Activated T-helper 17 cell treated with anti-CD3 and anti-CD28 coated beads, Interleukin-2, amount 50 U/mL, for 72 hours (primary cell): ENCODE measurements at regions not wholly inside any gene's neighbourhood (a gene's known extent, or its start where the extent isn't known, plus 50 kb on each side); places are given as distances from the start of the nearest gene placed in this dataset.

Experiments
- ATAC-seq: fragments of 150-1000 bp; cut with Tn5 transposase; replicated peaks from 2 replicates; pipeline ENCODE4 v1.10.0; 2021; ENCODE audit warnings: mild to moderate bottlenecking, moderate library complexity
- H3K27ac Mint-ChIP-seq: one replicate; pipeline ENCODE4 v1.8.0; 2022; ENCODE audit warnings: mixed read lengths
- H3K27me3 Mint-ChIP-seq: one replicate; pipeline ENCODE4 v1.8.0; 2022; ENCODE audit warnings: mixed read lengths
- H3K36me3 Mint-ChIP-seq: one replicate; pipeline ENCODE4 v1.8.0; 2022; ENCODE audit warnings: low read depth, mild to moderate bottlenecking, mixed read lengths
- H3K4me1 Mint-ChIP-seq: one replicate; pipeline ENCODE4 v1.8.0; 2022; ENCODE audit warnings: mixed read lengths
- H3K4me3 Mint-ChIP-seq: one replicate; pipeline ENCODE4 v1.8.0; 2022; ENCODE audit warnings: mild to moderate bottlenecking, mixed read lengths
- H3K9me3 Mint-ChIP-seq: one replicate; pipeline ENCODE4 v1.8.0; 2022; ENCODE audit warnings: mixed read lengths

GRCh38 chr2:30310371-30310770, 79.0 kb downstream of the LBH start:
- H3K27ac Mint-ChIP-seq: peak overlapping the region; percentile 53
- H3K27me3 Mint-ChIP-seq: no peaks in the 10 kb centered on the region
- H3K36me3 Mint-ChIP-seq: no peaks in the 10 kb centered on the region
- peaks cover 28% of the 10 kb centered on the region for H3K4me1 Mint-ChIP-seq
- no peaks in the 10 kb centered on the region for H3K9me3 Mint-ChIP-seq
- no peak overlapping the region for H3K4me3 Mint-ChIP-seq
- no peak for ATAC-seq

GRCh38 chr2:30310955-30311354, 79.6 kb downstream of the LBH start:
- ATAC-seq: no peak
- H3K36me3 Mint-ChIP-seq: no peaks in the 10 kb centered on the region
- H3K27me3 Mint-ChIP-seq: no peaks in the 10 kb centered on the region
- H3K9me3 Mint-ChIP-seq: no peaks in the 10 kb centered on the region
- H3K27ac Mint-ChIP-seq: peak overlapping the region; percentile 53
- H3K4me3 Mint-ChIP-seq: no peak overlapping the region
- H3K4me1 Mint-ChIP-seq: peaks cover 28% of the 10 kb centered on the region

- Mint-ChIP-seq H3K27me3 (no peaks in the 10 kb centered on the region), H3K9me3 (no peaks in the 10 kb centered on the region), H3K27ac (no peak overlapping the region), H3K4me1 (peaks cover 23% of the 10 kb centered on the region), H3K36me3 (no peaks in the 10 kb centered on the region), H3K4me3 (no peak overlapping the region)
- ATAC-seq: no peak
Observed at GRCh38 chr2:30311711-30312110, 80.4 kb downstream of the LBH start.

- H3K27me3 Mint-ChIP-seq: no peaks in the 10 kb centered on the region
Observed at GRCh38 chr2:30312916-30313315, 81.6 kb downstream of the LBH start.

GRCh38 chr2:30314981-30315380, 83.6 kb downstream of the LBH start:
- Mint-ChIP-seq H3K27ac (peak overlapping the region; percentile 85), H3K9me3 (peaks cover 3% of the 10 kb centered on the region), H3K27me3 (no peaks in the 10 kb centered on the region), H3K36me3 (no peaks in the 10 kb centered on the region), H3K4me1 (peaks cover 25% of the 10 kb centered on the region), H3K4me3 (peak overlapping the region; percentile 62)
- peak; percentile 24 for ATAC-seq

More at GRCh38 chr2:30312916-30313315, 81.6 kb downstream of the LBH start:
- Mint-ChIP-seq H3K9me3 (no peaks in the 10 kb centered on the region), H3K4me3 (no peak overlapping the region), H3K27ac (peak overlapping the region; percentile 56), H3K4me1 (peaks cover 25% of the 10 kb centered on the region), H3K36me3 (no peaks in the 10 kb centered on the region)
- ATAC-seq: peak; percentile 26

GRCh38 chr2:30315391-30316063, 84.2 kb downstream of the LBH start:
- peaks cover 3% of the 10 kb centered on the region for H3K9me3 Mint-ChIP-seq
- peak overlapping the region; percentile 85 for H3K27ac Mint-ChIP-seq
- no peaks in the 10 kb centered on the region for H3K27me3 Mint-ChIP-seq
- no peaks in the 10 kb centered on the region for H3K36me3 Mint-ChIP-seq
- peaks cover 25% of the 10 kb centered on the region for H3K4me1 Mint-ChIP-seq
- peak overlapping the region; percentile 62 for H3K4me3 Mint-ChIP-seq
- ATAC-seq: peak; percentile 86

GRCh38 chr2:30316408-30316807, 85.1 kb downstream of the LBH start:
- H3K4me3 Mint-ChIP-seq: peak overlapping the region; percentile 62
- H3K27ac Mint-ChIP-seq: peak overlapping the region; percentile 85
- ATAC-seq: no peak
- no peaks in the 10 kb centered on the region for H3K36me3 Mint-ChIP-seq
- peaks cover 3% of the 10 kb centered on the region for H3K9me3 Mint-ChIP-seq
- H3K27me3 Mint-ChIP-seq: no peaks in the 10 kb centered on the region
- H3K4me1 Mint-ChIP-seq: peaks cover 20% of the 10 kb centered on the region

- Mint-ChIP-seq H3K4me1 (peaks cover 23% of the 10 kb centered on the region), H3K9me3 (peaks cover 3% of the 10 kb centered on the region), H3K36me3 (no peaks in the 10 kb centered on the region), H3K27me3 (no peaks in the 10 kb centered on the region), H3K27ac (no peak overlapping the region), H3K4me3 (no peak overlapping the region)
- ATAC-seq: no peak
Observed at GRCh38 chr2:30318987-30319782, 87.9 kb downstream of the LBH start.

GRCh38 chr2:30321466-30321865, 90.1 kb downstream of the LBH start:
- no peaks in the 10 kb centered on the region for H3K36me3 Mint-ChIP-seq
- H3K27me3 Mint-ChIP-seq: no peaks in the 10 kb centered on the region
- H3K4me1 Mint-ChIP-seq: peaks cover 8% of the 10 kb centered on the region
- no peak overlapping the region for H3K4me3 Mint-ChIP-seq
- peaks cover 3% of the 10 kb centered on the region for H3K9me3 Mint-ChIP-seq
- no peak for ATAC-seq
- no peak overlapping the region for H3K27ac Mint-ChIP-seq

- Mint-ChIP-seq H3K27ac (no peak overlapping the region), H3K27me3 (no peaks in the 10 kb centered on the region)
Observed at GRCh38 chr2:30323499-30323898, 92.2 kb downstream of the LBH start.

GRCh38 chr2:30324245-30324908, 93.0 kb downstream of the LBH start:
- ATAC-seq: no peak
- no peak overlapping the region for H3K4me3 Mint-ChIP-seq
- H3K27me3 Mint-ChIP-seq: no peaks in the 10 kb centered on the region
- H3K36me3 Mint-ChIP-seq: no peaks in the 10 kb centered on the region
- H3K9me3 Mint-ChIP-seq: no peaks in the 10 kb centered on the region
- peaks cover 3% of the 10 kb centered on the region for H3K4me1 Mint-ChIP-seq
- H3K27ac Mint-ChIP-seq: no peak overlapping the region

More at GRCh38 chr2:30323499-30323898, 92.2 kb downstream of the LBH start:
- Mint-ChIP-seq H3K36me3 (no peaks in the 10 kb centered on the region), H3K9me3 (peaks cover 3% of the 10 kb centered on the region), H3K4me3 (no peak overlapping the region), H3K4me1 (peaks cover 3% of the 10 kb centered on the region)
- no peak for ATAC-seq

GRCh38 chr2:30325600-30326328, 94.4 kb downstream of the LBH start:
- Mint-ChIP-seq H3K4me1 (peaks cover 3% of the 10 kb centered on the region), H3K27me3 (no peaks in the 10 kb centered on the region), H3K4me3 (no peak overlapping the region), H3K36me3 (no peaks in the 10 kb centered on the region), H3K9me3 (no peaks in the 10 kb centered on the region), H3K27ac (peak overlapping the region; percentile 82)
- ATAC-seq: peak; percentile 67

- ATAC-seq: no peak
- Mint-ChIP-seq H3K27ac (peak overlapping the region; percentile 28), H3K4me3 (no peak overlapping the region), H3K36me3 (no peaks in the 10 kb centered on the region), H3K27me3 (no peaks in the 10 kb centered on the region), H3K4me1 (peaks cover 2% of the 10 kb centered on the region), H3K9me3 (no peaks in the 10 kb centered on the region)
Observed at GRCh38 chr2:30326497-30326896, 95.2 kb downstream of the LBH start.

GRCh38 chr2:30331038-30331437, 99.7 kb downstream of the LBH start:
- H3K4me3 Mint-ChIP-seq: no peak overlapping the region
- no peaks in the 10 kb centered on the region for H3K36me3 Mint-ChIP-seq
- peaks cover 35% of the 10 kb centered on the region for H3K4me1 Mint-ChIP-seq
- no peak overlapping the region for H3K27ac Mint-ChIP-seq
- no peaks in the 10 kb centered on the region for H3K9me3 Mint-ChIP-seq
- no peaks in the 10 kb centered on the region for H3K27me3 Mint-ChIP-seq
- no peak for ATAC-seq
